HepG2 (cell line): ENCODE measurements at regions not wholly inside any gene's neighbourhood (a gene's known extent, or its start where the extent isn't known, plus 50 kb on each side); places are given as distances from the start of the nearest gene placed in this dataset.

Source experiments
- ATAC-seq: fragments of 200-7000 bp; cut with Tn5 transposase; 3 replicates; pipeline ENCODE4 v1.9.1; 2020; ENCODE audit warnings: mild to moderate bottlenecking, moderate library complexity
- BruUV-seq: library from RNA; stranded (reverse); fragments of 400-500 nt; replicated peaks from 2 replicates; lab custom pipeline; 2021; lab: Mats Ljungman, UMichigan
- CTCF ChIA-PET: fragments of 300-600 bp; formaldehyde crosslinking; extraction: SDS; loops from one replicate; lab custom pipeline; 2021; ENCODE audit warnings: low total read pairs, inconsistent platforms, low intra/inter-chr PET ratio; lab: Yijun Ruan, JAX
- POLR2A ChIA-PET: fragments of 350-600 bp; sonication (Branson Sonifier 250); formaldehyde crosslinking; loops from one replicate; lab custom pipeline; 2020; ENCODE audit warnings: antibody characterized with exemption, inconsistent platforms; lab: Yijun Ruan, JAX
- DNase-seq: peaks from one replicate; pipeline ENCODE4 v3.0.0-alpha.2; 2015; ENCODE audit warnings: low spot score
- FAIRE-seq: peaks from 3 replicates; lab custom pipeline; 2011; peaks lifted over from hg19 to GRCh38; lab: Jason Lieb, UNC
- H2AFZ ChIP-seq: one replicate; pipeline ENCODE4 v1.6.1; 2011; ENCODE audit warnings: low read length, inconsistent platforms
- H3K27ac ChIP-seq: fragments of 300-600 bp; 3 replicates; pipeline ENCODE4 v1.8.0; 2011; ENCODE audit warnings: mixed run types, mild to moderate bottlenecking, mixed read lengths, low read length, inconsistent platforms; ENCODE audit not compliant: insufficient read depth; ENCODE audit errors: extremely low read length
- H3K27me3 ChIP-seq, 2 experiments: fragments of 200-600 bp in 1 of 2; 2 replicates in 1 of 2; 3 replicates in 1 of 2; pipeline versions ENCODE4 v1.6.0 to v1.8.0; 2011; ENCODE audit warnings: low read length in 2 of 2, mild to moderate bottlenecking in 2 of 2, moderate library complexity in 2 of 2, inconsistent platforms in 1 of 2; ENCODE audit not compliant: insufficient read depth in 2 of 2, control insufficient read depth in 1 of 2
- H3K36me3 ChIP-seq, 2 experiments: fragments of 200-600 bp in 1 of 2; replicated peaks in 1 of 2; 2 replicates in 1 of 2; 3 replicates in 1 of 2; pipeline versions ENCODE4 v1.5.1 to v1.8.0; 2011; ENCODE audit warnings: low read length in 2 of 2, inconsistent platforms in 1 of 2; ENCODE audit not compliant: insufficient read depth in 2 of 2, control insufficient read depth in 1 of 2
- H3K4me1 ChIP-seq: 2 replicates; pipeline ENCODE4 v1.5.1; 2012; ENCODE audit warnings: low read length, inconsistent platforms; ENCODE audit not compliant: insufficient read depth
- H3K4me2 ChIP-seq: 2 replicates; pipeline ENCODE4 v1.6.0; 2011; ENCODE audit warnings: low read depth, low read length, inconsistent platforms
- H3K4me3 ChIP-seq, 3 experiments: fragments of 200-600 bp in 1 of 3; sonication (generic), shearing (Covaris generic) in 1 of 3; replicated peaks in 1 of 3; 2 replicates each; pipeline ENCODE4 v1.5.1; 2011 to 2016; ENCODE audit warnings: low read length in 3 of 3, inconsistent platforms in 2 of 3, low read depth in 2 of 3, mild to moderate bottlenecking in 2 of 3, control low read depth in 1 of 3, mixed read lengths in 1 of 3; ENCODE audit not compliant: insufficient read depth in 1 of 3
- H3K79me2 ChIP-seq: one replicate; pipeline ENCODE4 v1.6.1; 2011; ENCODE audit warnings: low read length, inconsistent platforms; ENCODE audit not compliant: insufficient read depth
- H3K9ac ChIP-seq: 2 replicates; pipeline ENCODE4 v1.6.0; 2011; ENCODE audit warnings: mild to moderate bottlenecking, low read depth, low read length, inconsistent platforms; ENCODE audit not compliant: insufficient read depth
- H3K9me3 ChIP-seq: 2 replicates; pipeline ENCODE4 v1.5.1; 2012; ENCODE audit warnings: mild to moderate bottlenecking, low read length
- H4K20me1 ChIP-seq: 2 replicates; pipeline ENCODE4 v1.6.0; 2011; ENCODE audit warnings: inconsistent platforms, mild to moderate bottlenecking, low read length, moderate library complexity; ENCODE audit not compliant: insufficient read depth
- ISX ChIP-seq: sonication (generic); formaldehyde crosslinking; conservative IDR thresholded peaks from 2 replicates; pipeline ENCODE4 v1.5.0; 2020; ENCODE audit warnings: missing genetic modification reagents
- MTF2 ChIP-seq: sonication (generic); formaldehyde crosslinking; IDR thresholded peaks from 2 replicates; pipeline ENCODE4 v1.5.0; 2020; ENCODE audit warnings: missing genetic modification reagents, borderline replicate concordance
- NR2F2 ChIP-seq: IDR thresholded peaks from 2 replicates; pipeline ENCODE4 v1.6.1; 2012; ENCODE audit warnings: low read depth, inconsistent platforms, borderline replicate concordance
- SYNCRIP ChIP-seq: fragments of 200-400 bp; formaldehyde crosslinking; IDR thresholded peaks from 2 replicates; pipeline ENCODE4 v1.6.1; 2018; ENCODE audit warnings: mild to moderate bottlenecking, low read depth, low read length; ENCODE audit not compliant: insufficient read depth
- ZIK1 ChIP-seq: sonication (generic); formaldehyde crosslinking; IDR thresholded peaks from 2 replicates; pipeline ENCODE4 v1.5.0; 2020; ENCODE audit warnings: mild to moderate bottlenecking, low read depth, missing genetic modification reagents, borderline replicate concordance
- ZKSCAN8 ChIP-seq: IDR thresholded peaks from 2 replicates; pipeline ENCODE4 v1.6.1; 2016; ENCODE audit warnings: borderline replicate concordance, missing genetic modification reagents, missing compliant biosample characterization
- ZNF264 ChIP-seq: sonication (generic); formaldehyde crosslinking; IDR thresholded peaks from 2 replicates; pipeline ENCODE4 v1.4.0; 2020; ENCODE audit warnings: missing genetic modification reagents
- ZNF451 ChIP-seq: sonication (generic); formaldehyde crosslinking; IDR thresholded peaks from 2 replicates; pipeline ENCODE4 v1.5.0; 2020; ENCODE audit warnings: mild to moderate bottlenecking, missing genetic modification reagents
- ZNF550 ChIP-seq: sonication (generic); formaldehyde crosslinking; IDR thresholded peaks from 2 replicates; pipeline ENCODE4 v1.4.0; 2020; ENCODE audit warnings: mild to moderate bottlenecking, missing genetic modification reagents, borderline replicate concordance
- ZNF83 ChIP-seq: sonication (generic); formaldehyde crosslinking; IDR thresholded peaks from 2 replicates; pipeline ENCODE4 v1.4.0; 2020; ENCODE audit warnings: missing genetic modification reagents, mild to moderate bottlenecking, borderline replicate concordance
- ZNF850 ChIP-seq: sonication (generic); formaldehyde crosslinking; conservative IDR thresholded peaks from 2 replicates; pipeline ENCODE4 v1.9.0; 2021; ENCODE audit warnings: mild to moderate bottlenecking, missing genetic modification reagents
- ZSCAN22 ChIP-seq: sonication (generic); formaldehyde crosslinking; IDR thresholded peaks from 2 replicates; pipeline ENCODE4 v1.4.0; 2020; ENCODE audit warnings: mild to moderate bottlenecking, missing genetic modification reagents
- ZSCAN29 ChIP-seq: sonication (generic); formaldehyde crosslinking; conservative IDR thresholded peaks from 2 replicates; pipeline ENCODE4 v1.4.0; 2020; ENCODE audit warnings: mild to moderate bottlenecking, missing genetic modification reagents
- in situ Hi-C: cut with HindIII; loops from 2 replicates; pipeline ENCODE4 v1.10.0; 2017; ENCODE audit warnings: low pct_unique_long_range_greater_than_20kb; ENCODE audit not compliant: extremely low pct_ligation_motif_present
- intact Hi-C: fragments of 100-400 bp; cut with micrococcal nuclease; formaldehyde crosslinking; loops from one replicate; pipeline ENCODE4 v1.10.0; 2022; ENCODE audit not compliant: unreplicated experiment
- TF ChIP-seq, protein P1 (sequence below): sonication (generic); formaldehyde crosslinking; IDR thresholded peaks from 2 replicates; pipeline ENCODE4 v1.4.0; 2020; ENCODE audit warnings: mild to moderate bottlenecking, missing genetic modification reagents, borderline replicate concordance
- TF ChIP-seq, protein P2 (sequence below): sonication (generic); formaldehyde crosslinking; IDR thresholded peaks from 2 replicates; pipeline ENCODE4 v1.4.0; 2020; ENCODE audit warnings: missing genetic modification reagents
- TF ChIP-seq, protein P3 (sequence below): conservative IDR thresholded peaks from 2 replicates; pipeline ENCODE4 v1.6.1; 2018; ENCODE audit warnings: missing genetic modification reagents

DNA sequence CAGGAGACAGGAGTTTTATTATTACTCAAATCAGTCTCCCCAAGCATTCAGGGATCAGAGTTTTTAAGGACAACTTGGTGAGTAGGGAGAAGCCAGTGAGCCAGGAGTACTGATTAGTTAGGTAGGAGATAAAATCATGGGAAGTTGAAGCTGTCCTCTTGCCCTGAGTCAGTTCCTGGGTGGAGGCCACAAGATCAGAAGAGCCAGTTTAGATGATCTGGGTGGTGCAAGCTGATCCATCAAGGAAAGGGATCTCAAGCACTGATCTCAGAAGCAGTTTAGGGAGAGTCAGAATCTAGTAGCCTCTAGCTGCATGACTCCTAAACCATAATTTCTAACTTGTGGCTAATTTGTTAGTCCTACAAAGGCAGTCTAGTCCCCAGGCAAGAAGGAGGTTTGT lies 706.5 kb upstream of the MAP3K7 start:
- ChIA-PET POLR2A (no interaction called here), CTCF (no interaction called here)
- Histone ChIP-seq H3K79me2 (no peaks in the 10 kb centered on the region), H2AFZ (no peak overlapping the region), H3K4me3 (no peak overlapping the region), H3K9ac (no peak overlapping the region), H3K4me1 (no peaks in the 10 kb centered on the region), H3K27ac (no peak overlapping the region), H3K9me3 (no peaks in the 10 kb centered on the region), H3K36me3 (no peaks in the 10 kb centered on the region), H4K20me1 (no peaks in the 10 kb centered on the region), H3K4me2 (no peak overlapping the region), H3K27me3 (no peaks in the 10 kb centered on the region)
- FAIRE-seq (no peak), DNase-seq (no peak), ATAC-seq (no peak)
- in situ Hi-C loops (no loop called here), intact Hi-C loops (no loop called here)
- TF ChIP-seq ISX (no peak), ZNF850 (CRISPR knock-in tag) (no peak), MTF2 (CRISPR knock-in tag) (no peak), ZSCAN29 (CRISPR knock-in tag) (no peak), ZNF451 (CRISPR knock-in tag) (no peak), ZNF264 (CRISPR knock-in tag) (no peak), ZIK1 (CRISPR knock-in tag) (no peak), SYNCRIP (no peak), ZNF83 (CRISPR knock-in tag) (no peak), ZNF550 (CRISPR knock-in tag) (no peak), NR2F2 (no peak), ZSCAN22 (CRISPR knock-in tag) (no peak), ZKSCAN8 (no peak)
- TF ChIP-seq, protein P1, sequence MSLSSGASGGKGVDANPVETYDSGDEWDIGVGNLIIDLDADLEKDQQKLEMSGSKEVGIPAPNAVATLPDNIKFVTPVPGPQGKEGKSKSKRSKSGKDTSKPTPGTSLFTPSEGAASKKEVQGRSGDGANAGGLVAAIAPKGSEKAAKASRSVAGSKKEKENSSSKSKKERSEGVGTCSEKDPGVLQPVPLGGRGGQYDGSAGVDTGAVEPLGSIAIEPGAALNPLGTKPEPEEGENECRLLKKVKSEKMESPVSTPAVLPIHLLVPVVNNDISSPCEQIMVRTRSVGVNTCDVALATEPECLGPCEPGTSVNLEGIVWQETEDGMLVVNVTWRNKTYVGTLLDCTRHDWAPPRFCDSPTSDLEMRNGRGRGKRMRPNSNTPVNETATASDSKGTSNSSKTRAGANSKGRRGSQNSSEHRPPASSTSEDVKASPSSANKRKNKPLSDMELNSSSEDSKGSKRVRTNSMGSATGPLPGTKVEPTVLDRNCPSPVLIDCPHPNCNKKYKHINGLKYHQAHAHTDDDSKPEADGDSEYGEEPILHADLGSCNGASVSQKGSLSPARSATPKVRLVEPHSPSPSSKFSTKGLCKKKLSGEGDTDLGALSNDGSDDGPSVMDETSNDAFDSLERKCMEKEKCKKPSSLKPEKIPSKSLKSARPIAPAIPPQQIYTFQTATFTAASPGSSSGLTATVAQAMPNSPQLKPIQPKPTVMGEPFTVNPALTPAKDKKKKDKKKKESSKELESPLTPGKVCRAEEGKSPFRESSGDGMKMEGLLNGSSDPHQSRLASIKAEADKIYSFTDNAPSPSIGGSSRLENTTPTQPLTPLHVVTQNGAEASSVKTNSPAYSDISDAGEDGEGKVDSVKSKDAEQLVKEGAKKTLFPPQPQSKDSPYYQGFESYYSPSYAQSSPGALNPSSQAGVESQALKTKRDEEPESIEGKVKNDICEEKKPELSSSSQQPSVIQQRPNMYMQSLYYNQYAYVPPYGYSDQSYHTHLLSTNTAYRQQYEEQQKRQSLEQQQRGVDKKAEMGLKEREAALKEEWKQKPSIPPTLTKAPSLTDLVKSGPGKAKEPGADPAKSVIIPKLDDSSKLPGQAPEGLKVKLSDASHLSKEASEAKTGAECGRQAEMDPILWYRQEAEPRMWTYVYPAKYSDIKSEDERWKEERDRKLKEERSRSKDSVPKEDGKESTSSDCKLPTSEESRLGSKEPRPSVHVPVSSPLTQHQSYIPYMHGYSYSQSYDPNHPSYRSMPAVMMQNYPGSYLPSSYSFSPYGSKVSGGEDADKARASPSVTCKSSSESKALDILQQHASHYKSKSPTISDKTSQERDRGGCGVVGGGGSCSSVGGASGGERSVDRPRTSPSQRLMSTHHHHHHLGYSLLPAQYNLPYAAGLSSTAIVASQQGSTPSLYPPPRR: no peak
- TF ChIP-seq, protein P2, sequence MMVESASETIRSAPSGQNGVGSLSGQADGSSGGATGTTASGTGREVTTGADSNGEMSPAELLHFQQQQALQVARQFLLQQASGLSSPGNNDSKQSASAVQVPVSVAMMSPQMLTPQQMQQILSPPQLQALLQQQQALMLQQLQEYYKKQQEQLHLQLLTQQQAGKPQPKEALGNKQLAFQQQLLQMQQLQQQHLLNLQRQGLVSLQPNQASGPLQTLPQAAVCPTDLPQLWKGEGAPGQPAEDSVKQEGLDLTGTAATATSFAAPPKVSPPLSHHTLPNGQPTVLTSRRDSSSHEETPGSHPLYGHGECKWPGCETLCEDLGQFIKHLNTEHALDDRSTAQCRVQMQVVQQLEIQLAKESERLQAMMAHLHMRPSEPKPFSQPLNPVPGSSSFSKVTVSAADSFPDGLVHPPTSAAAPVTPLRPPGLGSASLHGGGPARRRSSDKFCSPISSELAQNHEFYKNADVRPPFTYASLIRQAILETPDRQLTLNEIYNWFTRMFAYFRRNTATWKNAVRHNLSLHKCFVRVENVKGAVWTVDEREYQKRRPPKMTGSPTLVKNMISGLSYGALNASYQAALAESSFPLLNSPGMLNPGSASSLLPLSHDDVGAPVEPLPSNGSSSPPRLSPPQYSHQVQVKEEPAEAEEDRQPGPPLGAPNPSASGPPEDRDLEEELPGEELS (CRISPR knock-in tag): no peak
- TF ChIP-seq, protein P3, sequence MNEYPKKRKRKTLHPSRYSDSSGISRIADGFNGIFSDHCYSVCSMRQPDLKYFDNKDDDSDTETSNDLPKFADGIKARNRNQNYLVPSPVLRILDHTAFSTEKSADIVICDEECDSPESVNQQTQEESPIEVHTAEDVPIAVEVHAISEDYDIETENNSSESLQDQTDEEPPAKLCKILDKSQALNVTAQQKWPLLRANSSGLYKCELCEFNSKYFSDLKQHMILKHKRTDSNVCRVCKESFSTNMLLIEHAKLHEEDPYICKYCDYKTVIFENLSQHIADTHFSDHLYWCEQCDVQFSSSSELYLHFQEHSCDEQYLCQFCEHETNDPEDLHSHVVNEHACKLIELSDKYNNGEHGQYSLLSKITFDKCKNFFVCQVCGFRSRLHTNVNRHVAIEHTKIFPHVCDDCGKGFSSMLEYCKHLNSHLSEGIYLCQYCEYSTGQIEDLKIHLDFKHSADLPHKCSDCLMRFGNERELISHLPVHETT (CRISPR knock-in tag): no peak
- no TSS peak for BruUV-seq
